ENCODE measurements at regions not wholly inside any gene's neighbourhood (a gene's known extent, or its start where the extent isn't known, plus 50 kb on each side); places are given as distances from the start of the nearest gene placed in this dataset.
"Not testable (repeated sequence)": the region's sequence is repeated elsewhere in the genome, so short reads cannot be mapped to it uniquely, and the experiment has no call there.

DNA sequence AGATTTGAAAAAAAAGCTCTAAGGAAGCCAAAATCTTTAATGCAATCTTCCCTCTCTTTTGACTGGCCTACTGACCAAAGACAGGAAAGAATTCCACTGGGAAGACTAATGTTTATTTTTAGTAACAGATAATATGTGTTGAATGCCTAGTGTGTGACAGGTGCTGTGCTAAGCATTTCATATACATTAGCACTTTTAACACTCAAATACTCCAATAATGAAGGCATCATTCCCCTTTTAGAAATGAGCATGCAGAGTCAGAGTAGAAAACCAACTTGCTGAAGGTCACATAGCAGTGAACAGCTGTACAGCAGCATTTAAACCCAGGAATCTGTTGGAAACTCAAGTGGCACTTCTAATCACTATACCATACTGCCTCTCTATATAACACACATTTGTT lies 170.6 kb downstream of the MINAR1 start:
- no peak for DNase-seq (ENCODE audit: low read depth in 2 of 3, low spot score in 2 of 3)

DNA sequence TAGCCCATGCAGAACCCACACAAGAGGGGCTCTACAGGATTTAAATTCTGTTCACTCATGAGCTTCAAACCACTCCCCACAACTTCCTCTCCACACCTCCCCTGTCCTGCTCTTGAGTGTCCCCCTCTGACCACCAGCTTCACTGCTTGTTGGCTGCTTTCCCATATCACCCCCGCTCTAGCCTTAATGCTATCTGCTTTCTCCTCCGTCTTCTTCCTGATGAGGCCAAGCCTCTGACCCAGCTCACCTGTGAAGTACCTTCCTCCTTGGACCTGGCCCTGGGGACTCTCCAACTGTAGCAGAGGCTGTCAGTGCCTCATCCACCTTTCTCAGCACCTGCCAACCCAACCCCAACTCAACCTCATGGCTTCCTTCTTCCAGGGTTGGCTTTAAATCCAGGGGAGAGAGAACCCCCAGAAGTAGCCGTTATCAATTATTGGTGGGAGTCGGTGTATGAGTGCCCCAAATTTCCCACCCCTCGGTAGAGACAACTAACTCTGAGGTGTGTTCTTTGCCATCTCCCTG lies 174.8 kb downstream of the MINAR1 start:
- no peak for DNase-seq (ENCODE audit: low read depth in 2 of 3, low spot score in 2 of 3)

GRCh38 chr15:79608066-79608864 lies 176.1 kb downstream of the MINAR1 start:
- DNase-seq (ENCODE audit: low read depth in 2 of 3, low spot score in 2 of 3), result no peak

- no peak for DNase-seq (ENCODE audit: low read depth in 2 of 3, low spot score in 2 of 3)
Observed at GRCh38 chr15:79609506-79609905, 177.4 kb downstream of the MINAR1 start.

DNA sequence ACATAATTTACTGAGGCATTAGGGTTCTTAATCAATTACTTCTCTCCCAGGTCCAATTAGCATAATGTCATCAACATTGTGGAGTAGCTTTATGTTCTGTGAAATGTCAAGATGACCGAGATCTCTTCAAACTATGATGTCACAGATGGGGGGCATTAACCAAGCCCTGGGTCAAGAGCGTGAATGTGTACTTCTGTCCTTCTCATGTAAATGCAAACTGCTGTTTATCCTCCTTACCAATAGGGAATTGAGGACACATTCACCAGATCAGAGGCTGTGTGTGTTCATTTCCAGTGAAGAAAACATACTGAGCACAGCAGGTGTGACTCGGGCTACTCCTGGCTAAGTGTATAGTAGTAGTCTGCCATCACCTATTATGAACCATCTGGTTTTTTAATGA lies 177.9 kb downstream of the MINAR1 start:
- no peak for DNase-seq (ENCODE audit: low read depth in 2 of 3, low spot score in 2 of 3)

DNA sequence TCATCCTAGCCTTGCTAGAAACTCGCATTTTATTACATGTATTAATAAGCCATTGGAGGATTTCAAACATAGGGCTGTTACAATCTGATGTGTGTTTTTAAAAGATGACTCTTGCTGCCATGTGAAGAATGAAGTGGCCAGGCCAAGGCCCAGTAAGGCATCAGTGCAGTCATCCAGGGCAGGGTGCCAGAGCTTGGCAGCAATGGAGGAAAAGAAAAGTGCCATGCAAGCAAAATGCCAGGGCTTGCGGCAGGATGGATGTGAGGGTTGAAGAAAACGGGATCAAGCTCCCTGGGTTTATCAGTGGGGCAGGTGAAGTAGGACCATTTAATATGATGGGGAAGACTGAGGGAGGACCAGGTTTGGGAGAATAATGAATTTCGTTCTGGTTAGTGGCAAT lies 183.6 kb downstream of the MINAR1 start:
- no peak for DNase-seq (ENCODE audit: low read depth in 2 of 3, low spot score in 2 of 3)

DNA sequence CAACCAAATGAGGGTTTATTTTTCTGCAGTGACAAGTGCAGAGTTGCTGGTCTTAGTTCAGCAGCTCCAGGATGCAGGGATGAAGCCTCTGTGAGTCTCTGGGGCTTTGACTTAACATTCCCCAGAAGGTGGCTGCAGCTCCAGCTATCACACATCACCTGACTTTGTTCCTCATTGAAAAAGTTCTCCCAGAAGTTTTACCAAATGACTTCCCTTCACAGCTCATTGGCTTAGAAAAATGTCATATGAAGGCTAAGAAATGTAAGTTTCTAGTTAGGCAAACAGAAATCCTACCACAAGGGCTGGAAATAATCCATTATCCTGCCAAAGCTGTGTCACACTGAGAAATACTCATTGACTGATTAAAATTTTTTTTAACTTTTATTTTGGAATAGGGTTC lies 184.9 kb downstream of the MINAR1 start:
- no peak for DNase-seq (ENCODE audit: low read depth in 2 of 3, low spot score in 2 of 3)

- no peak for DNase-seq (ENCODE audit: low read depth in 2 of 3, low spot score in 2 of 3)
Observed at GRCh38 chr15:79620112-79620857, 188.1 kb downstream of the MINAR1 start.

GRCh38 chr15:79621805-79622204 lies 189.7 kb downstream of the MINAR1 start:
- not testable (repeated sequence) for DNase-seq (ENCODE audit: low read depth in 2 of 3, low spot score in 2 of 3)

DNA sequence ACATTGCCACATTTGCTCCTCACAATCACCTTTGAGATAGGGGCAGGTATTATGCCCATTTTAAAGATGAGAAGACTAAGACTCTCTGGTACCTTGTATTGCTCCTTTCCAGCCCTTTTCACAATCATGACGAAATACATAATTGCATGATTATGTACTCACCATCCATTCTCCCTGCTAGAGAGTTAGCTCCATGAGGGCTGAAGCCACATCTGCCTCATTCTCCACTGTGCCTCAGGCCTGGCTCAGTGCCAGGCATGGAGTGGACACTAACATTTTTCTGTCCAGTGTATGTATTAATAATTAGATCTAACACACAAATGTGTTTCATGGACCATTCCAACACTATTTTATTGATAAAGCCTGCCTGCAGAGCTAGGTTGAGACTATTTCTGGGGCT lies 191.4 kb downstream of the MINAR1 start:
- DNase-seq (ENCODE audit: low read depth in 2 of 3, low spot score in 2 of 3), result no peak

GRCh38 chr15:79629687-79630086 lies 197.6 kb downstream of the MINAR1 start:
- no peak for DNase-seq (ENCODE audit: low read depth in 2 of 3, low spot score in 2 of 3)

GRCh38 chr15:79632457-79632856 lies 200.3 kb downstream of the MINAR1 start:
- DNase-seq (ENCODE audit: low read depth in 2 of 3, low spot score in 2 of 3), result no peak

DNA sequence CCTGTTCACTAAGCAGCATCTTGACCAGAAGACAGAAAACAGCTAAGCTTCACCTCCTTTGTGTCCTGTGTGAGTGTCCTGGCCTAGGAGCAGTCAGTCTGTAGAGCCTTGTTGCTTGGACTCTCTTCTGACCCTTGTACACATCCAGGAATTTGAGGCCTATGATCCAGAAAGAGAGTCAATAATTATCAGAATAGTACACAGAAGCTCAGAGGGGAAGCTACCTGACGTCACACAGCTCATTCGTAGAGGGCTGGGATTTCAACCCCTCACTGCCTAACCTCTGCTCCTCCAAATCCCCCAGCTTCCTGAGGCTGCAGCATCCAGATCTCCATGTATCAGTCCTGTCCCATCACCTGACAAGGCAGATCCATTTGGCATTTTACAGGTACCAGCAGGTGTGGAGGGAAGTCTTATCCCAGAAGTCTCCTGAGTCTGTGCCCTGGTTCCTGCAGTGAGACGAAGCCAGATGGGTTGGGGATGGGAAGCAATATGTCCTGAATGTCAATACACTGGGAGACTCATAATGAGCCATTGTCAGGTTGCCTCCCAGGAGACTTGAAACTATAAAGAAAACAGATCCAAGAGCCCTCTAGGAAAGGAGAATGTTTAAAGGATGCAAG lies 203.1 kb downstream of the MINAR1 start:
- DNase-seq (ENCODE audit: low read depth in 2 of 3, low spot score in 2 of 3), result no peak

- no peak for DNase-seq (ENCODE audit: low read depth in 2 of 3, low spot score in 2 of 3)
Observed at GRCh38 chr15:79635897-79636561, 203.9 kb downstream of the MINAR1 start.

DNA sequence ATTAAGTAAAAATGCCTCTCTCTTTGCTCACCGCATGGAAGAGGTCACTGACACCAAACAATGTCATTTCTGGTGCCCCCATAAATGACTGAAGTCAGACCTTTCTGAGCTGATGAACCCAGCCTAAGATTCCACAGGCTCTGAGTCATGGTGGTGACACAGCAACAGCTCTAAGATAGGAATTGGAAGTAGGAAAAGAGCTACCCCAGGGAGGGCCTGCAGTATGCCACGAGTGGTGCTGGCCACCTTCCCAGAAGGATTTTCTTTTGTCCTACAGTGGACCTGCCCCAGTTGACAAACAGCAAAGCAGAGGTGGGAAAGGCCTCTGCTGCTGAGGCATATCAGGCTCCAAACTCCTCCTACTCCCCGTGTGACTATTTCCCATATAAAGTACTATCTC lies 208.1 kb downstream of the MINAR1 start:
- DNase-seq (ENCODE audit: low read depth in 2 of 3, low spot score in 2 of 3), result no peak

DNA sequence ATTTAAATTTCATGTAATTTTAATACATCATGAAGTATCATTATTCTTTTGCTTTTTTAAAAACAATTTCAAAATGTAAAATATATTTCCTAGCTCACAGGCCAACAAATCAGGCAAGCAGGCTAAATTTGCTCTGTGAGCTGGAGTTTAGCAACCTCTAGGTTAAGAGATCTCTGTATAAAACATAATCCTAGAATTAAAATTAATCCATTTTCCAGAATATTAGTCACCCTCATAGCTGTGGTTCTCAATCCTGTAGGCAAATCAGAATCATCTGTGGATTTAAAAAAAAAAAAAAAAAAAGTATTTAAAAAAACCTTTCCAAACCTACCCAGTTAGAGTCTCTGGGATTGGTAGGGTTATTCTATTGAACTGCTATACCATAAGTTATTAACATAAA lies 209.7 kb downstream of the MINAR1 start:
- no peak for DNase-seq (ENCODE audit: low read depth in 2 of 3, low spot score in 2 of 3)

GRCh38 chr15:79643393-79643792 lies 211.3 kb downstream of the MINAR1 start:
- DNase-seq (ENCODE audit: low read depth in 2 of 3, low spot score in 2 of 3), result no peak

DNA sequence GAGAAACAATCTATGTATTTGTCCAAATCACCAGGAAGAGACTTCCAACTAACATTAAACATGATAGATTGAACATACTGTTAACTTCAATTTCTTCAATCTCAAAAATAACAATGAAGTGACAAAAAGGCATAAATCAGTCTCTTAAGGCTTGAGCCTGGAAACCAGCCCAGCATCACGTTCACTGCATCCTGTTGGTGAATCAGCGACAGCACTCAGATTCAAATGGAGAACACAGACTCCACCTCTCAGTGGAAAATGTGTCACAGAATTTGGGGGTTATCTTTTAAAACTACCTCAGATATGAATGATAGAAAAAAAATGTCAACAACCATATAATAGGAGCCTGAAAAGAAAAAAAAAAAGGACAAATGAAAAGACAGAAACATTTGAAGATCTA lies 212.0 kb downstream of the MINAR1 start:
- no peak for DNase-seq (ENCODE audit: low read depth in 2 of 3, low spot score in 2 of 3)

GRCh38 chr15:79652972-79653371 lies 220.8 kb downstream of the MINAR1 start:
- not testable (repeated sequence) for DNase-seq (ENCODE audit: low read depth in 2 of 3, low spot score in 2 of 3)

DNA sequence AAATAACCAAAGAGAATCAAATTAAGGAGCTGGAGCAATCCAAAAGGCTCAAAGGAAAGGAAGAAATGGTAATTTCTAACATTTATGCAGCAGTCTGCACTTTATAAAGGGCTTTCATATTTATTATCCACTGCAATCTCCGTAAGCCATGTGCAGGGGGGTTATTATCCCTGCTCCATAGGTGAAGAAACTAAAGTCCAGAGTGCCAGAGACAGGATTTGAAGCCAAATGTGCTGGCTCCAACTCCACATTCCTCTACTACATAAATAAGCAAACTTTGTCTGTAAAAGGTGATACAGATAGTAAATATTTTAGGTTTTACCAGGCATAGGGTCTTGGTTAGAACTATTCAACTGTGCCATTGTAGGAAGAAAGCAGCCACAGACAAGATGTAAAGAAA lies 221.4 kb downstream of the MINAR1 start:
- DNase-seq (ENCODE audit: low read depth in 2 of 3, low spot score in 2 of 3), result no peak
